PFSK-1 (cell line): ENCODE measurements at regions not wholly inside any gene's neighbourhood (a gene's known extent, or its start where the extent isn't known, plus 50 kb on each side); places are given as distances from the start of the nearest gene placed in this dataset.

Experiments
- FOXP2 ChIP-seq: optimal IDR thresholded peaks from 2 replicates; pipeline ENCODE3; 2011; ENCODE audit warnings: borderline replicate concordance, control low read depth, inconsistent platforms; ENCODE audit not compliant: insufficient read depth; ENCODE audit errors: extremely low read length, extremely low read depth
- POLR2AphosphoS5 ChIP-seq: IDR thresholded peaks from 2 replicates; pipeline ENCODE4 v1.6.1; 2012; ENCODE audit warnings: low read depth, mild to moderate bottlenecking, control low read depth, low read length, moderate library complexity

- TF ChIP-seq FOXP2 (no peak), POLR2AphosphoS5 (no peak)
Measured at GRCh38 chr12:127070515-127071157, 1196.3 kb upstream of the TMEM132C start.
